HEK293 (cell line): ENCODE measurements at regions not wholly inside any gene's neighbourhood (a gene's known extent, or its start where the extent isn't known, plus 50 kb on each side); places are given as distances from the start of the nearest gene placed in this dataset.

Experiments used
- ZNF610 ChIP-seq: fragments of 450-650 bp; formaldehyde crosslinking; IDR thresholded peaks from 2 replicates; pipeline ENCODE4 v1.5.1; 2016; ENCODE audit warnings: missing biosample characterization, missing genetic modification characterization, borderline replicate concordance
- TF ChIP-seq, protein P1 (sequence below): fragments of 450-650 bp; formaldehyde crosslinking; IDR thresholded peaks from 2 replicates; pipeline ENCODE4 v1.5.1; 2016; ENCODE audit warnings: missing biosample characterization, missing genetic modification characterization

GRCh38 chr3:86869566-86869965 lies 121.4 kb downstream of the VGLL3 start:
- TF ChIP-seq ZNF610 (tag by site-specific recombination): no peak
- TF ChIP-seq, protein P1, sequence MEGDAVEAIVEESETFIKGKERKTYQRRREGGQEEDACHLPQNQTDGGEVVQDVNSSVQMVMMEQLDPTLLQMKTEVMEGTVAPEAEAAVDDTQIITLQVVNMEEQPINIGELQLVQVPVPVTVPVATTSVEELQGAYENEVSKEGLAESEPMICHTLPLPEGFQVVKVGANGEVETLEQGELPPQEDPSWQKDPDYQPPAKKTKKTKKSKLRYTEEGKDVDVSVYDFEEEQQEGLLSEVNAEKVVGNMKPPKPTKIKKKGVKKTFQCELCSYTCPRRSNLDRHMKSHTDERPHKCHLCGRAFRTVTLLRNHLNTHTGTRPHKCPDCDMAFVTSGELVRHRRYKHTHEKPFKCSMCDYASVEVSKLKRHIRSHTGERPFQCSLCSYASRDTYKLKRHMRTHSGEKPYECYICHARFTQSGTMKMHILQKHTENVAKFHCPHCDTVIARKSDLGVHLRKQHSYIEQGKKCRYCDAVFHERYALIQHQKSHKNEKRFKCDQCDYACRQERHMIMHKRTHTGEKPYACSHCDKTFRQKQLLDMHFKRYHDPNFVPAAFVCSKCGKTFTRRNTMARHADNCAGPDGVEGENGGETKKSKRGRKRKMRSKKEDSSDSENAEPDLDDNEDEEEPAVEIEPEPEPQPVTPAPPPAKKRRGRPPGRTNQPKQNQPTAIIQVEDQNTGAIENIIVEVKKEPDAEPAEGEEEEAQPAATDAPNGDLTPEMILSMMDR (tag by site-specific recombination): no peak
